GM19438 (cell line): ENCODE measurements at regions not wholly inside any gene's neighbourhood (a gene's known extent, or its start where the extent isn't known, plus 50 kb on each side); places are given as distances from the start of the nearest gene placed in this dataset.

Experiments
- ATAC-seq: cut with Tn5 transposase; IDR thresholded peaks from one replicate; pipeline ENCODE4 v1.9.1; 2021; ENCODE audit warnings: low read depth; ENCODE audit not compliant: unreplicated experiment

GRCh38 chr6:40083141-40083920 lies 149.1 kb upstream of the MOCS1 start:
- ATAC-seq, result no peak

GRCh38 chr6:40082278-40083043 lies 148.2 kb upstream of the MOCS1 start:
- no peak for ATAC-seq

DNA sequence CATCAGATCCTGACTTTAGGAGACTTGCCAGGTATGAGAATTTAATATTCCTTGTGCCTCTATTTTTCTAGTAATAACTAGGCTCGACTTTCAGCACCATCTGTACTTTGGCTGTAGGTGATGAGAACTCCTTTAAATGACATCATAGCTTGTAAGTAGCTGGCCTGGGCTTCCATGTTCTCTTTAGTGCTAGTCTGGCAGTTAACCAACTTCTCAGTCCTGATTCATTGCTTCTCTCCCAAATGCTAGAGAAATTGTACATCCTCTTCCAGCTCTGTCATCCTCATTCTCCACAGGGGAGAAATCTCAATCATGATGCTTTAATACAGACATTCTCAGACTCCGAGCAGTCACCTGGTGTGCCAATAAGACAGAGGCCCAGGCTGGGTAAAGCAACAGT lies 143.5 kb upstream of the MOCS1 start:
- no peak for ATAC-seq

DNA sequence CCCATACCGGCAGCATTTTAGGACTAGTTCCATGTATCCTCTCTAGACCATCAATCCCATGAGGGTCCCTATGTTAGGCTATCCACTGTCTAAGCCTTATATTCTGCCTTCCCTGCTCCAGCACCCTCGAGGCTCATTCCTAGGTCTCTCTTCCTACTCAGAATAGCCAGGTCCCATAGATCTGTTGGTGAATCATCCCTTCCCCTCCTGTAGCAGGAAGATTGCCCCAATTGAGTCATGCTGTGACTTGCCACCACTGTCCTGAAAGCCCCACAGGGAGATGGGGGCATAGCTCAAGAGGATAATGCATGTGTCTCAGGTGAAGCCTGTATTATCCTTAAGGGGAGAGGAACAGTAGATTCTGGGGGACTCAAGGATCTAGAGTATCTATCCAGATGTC lies 143.1 kb upstream of the MOCS1 start:
- no peak for ATAC-seq

DNA sequence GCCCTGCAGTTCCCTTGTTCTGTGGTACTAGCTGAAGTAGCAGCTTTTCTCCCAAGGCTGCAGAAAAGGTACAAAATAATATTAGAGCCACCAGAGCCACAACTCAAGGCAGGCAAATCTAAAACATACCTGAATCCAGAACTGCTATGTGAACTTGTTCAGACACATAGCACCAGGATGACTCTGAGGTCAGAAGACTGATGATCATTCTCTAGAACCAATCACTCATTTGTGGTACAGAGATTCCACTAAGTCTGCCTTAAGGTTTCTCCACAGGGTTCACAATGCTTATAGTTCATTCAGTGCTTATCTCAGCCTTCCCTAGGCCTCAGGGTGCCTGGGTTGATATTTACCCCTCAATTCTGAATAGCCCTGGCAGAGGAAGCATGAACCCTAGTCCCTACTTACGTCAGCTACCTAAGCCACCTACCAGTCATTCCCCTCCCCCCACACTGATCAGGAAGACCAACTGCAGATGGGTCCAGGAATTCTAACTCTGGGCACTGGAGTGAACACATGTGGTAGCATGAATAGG lies 140.9 kb upstream of the MOCS1 start:
- no peak for ATAC-seq

DNA sequence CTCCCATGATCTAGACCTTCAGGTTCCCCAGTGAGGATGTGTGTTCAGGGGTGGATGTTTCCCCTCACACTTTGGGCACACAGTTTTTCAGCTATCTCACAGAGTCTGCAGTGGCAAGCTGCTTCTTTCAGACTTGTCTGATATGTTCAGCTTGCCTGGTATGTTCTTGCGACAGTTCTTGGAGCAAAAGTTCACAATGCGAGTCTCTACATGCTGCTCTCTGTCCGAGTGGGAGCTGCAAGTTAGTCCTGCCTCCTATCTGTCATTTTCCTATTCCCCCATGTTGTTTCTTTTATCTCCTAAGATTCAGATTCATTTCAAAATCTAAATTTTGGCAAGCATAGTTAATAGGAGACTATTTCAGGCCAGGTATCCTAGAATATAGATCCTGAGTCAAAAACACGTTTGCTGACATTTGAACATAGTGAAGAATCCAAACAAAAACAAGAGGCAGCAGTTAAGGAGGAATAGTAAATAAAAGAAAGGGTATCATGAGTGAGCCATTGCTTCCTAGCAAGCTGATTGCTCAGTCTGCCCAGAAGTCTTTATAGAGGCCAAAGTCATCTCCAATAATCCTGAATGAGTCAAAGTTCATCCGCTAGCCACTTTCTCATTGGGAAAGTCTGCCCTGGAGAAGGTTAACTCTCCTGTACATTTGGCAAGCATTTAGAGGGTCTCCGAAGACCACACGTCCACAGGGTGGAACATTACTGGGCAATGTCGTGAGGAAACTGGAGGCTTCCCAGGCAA lies 140.2 kb upstream of the MOCS1 start:
- no peak for ATAC-seq

- ATAC-seq, result no peak
Measured at GRCh38 chr6:40066372-40066771, 132.1 kb upstream of the MOCS1 start.

- ATAC-seq, result no peak
Measured at GRCh38 chr6:40056865-40057264, 122.6 kb upstream of the MOCS1 start.

GRCh38 chr6:40054602-40055001 lies 120.3 kb upstream of the MOCS1 start:
- ATAC-seq, result no peak

- no peak for ATAC-seq
Measured at GRCh38 chr6:40054186-40054585, 119.9 kb upstream of the MOCS1 start.

DNA sequence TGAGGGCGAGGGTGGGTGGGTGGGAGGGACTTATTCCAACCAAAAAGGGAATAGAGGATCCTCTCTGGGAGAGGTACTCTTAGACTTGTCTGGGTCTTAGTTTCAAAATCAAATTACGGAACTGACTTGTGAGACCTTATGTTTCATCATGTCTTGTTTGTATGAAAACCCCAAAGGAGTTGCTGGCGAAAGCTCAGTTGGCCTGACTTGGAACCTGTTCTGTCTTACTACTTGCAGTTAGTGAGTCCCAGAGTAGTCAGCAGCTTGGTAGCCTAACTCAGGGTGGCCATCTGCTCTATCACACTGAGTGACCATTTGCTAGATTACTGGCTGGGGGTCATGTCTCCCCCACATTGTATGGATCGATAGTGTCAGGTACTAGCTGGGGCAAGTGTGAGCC lies 114.9 kb upstream of the MOCS1 start:
- no peak for ATAC-seq

GRCh38 chr6:40044196-40044595 lies 109.9 kb upstream of the MOCS1 start:
- ATAC-seq, result no peak

GRCh38 chr6:40042232-40042631 lies 108.0 kb upstream of the MOCS1 start:
- no peak for ATAC-seq

- no peak for ATAC-seq
Measured at GRCh38 chr6:40039042-40039441, 104.8 kb upstream of the MOCS1 start.

DNA sequence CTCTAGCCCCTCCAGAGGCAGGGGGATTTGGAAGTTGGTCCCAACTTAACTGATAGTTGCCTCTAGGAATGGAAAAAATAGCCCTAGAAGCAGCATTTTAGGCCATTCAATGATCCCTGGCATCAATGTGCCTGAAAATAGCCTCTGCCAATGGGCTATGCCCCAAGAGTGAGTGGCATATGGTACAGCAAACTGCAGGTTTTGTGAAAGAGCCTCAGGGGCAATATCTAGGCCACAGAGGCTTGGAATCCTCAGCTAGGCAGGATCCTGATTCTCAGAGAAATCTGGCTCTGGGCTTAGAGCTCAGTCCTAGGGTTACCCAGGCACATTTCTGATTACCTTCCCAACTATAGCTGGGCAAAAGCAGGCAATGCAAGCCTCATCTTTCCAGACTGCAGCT lies 104.4 kb upstream of the MOCS1 start:
- ATAC-seq, result no peak

- no peak for ATAC-seq
Measured at GRCh38 chr6:40037271-40037670, 103.0 kb upstream of the MOCS1 start.

DNA sequence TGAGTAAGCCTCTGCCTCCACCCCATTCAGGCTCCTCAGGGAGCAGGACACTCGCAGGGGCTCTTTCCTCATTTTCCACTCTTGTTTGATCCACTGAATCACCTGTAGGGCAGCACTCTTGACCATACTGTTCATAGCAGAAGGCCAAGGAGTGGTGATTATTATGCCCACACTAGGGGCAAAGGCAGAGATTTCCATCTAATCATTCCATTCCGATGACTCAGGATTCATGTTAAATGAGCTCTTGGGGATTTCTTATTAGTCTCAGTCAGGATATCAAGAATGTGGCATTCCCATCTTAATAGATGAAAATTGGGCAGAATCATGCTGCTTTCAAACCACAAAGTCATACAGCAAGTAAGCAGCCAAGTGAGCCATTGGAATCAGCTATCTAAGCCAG lies 101.9 kb upstream of the MOCS1 start:
- ATAC-seq, result no peak

DNA sequence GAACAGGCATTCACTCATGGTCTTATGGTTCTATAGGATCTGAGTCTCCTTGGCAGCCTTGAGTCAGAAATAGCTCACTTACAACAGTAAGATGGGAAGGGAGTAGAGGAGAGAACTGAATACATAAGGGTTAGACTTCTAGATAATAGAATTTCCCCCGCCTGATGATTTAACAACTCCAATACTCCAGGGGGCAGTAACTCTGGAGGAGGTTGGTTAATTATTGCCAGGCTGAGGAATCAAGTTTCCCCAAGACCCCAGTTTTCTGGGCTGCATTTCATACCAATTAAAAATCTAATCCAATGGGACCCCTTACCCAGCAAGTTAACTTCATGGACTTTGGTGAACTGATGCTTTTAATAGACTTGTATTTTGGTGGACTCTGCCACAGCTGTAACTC lies 94.2 kb upstream of the MOCS1 start:
- no peak for ATAC-seq

DNA sequence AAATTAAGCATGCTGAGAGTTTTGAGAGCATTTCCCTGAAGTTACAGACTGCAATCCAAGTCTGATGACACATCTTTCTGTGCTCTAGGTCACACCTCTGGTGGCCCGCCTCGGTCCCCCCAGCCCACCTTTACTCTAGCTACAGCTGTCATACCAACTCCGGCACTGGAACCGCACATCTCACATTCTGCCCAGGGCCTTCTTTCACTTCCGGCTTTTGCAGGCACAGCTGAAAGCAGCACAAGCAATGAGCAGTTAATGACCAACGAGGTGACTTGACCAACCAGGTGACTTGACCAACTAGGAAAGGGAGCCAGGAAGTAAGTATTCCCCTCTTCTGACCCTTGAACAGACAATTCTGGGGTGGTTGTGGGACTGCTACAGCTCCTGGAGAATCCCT lies 88.6 kb upstream of the MOCS1 start:
- no peak for ATAC-seq

- no peak for ATAC-seq
Measured at GRCh38 chr6:40020166-40020565, 85.9 kb upstream of the MOCS1 start.

- no peak for ATAC-seq
Measured at GRCh38 chr6:40015530-40015929, 81.3 kb upstream of the MOCS1 start.
